ENCODE measurements at regions not wholly inside any gene's neighbourhood (a gene's known extent, or its start where the extent isn't known, plus 50 kb on each side); places are given as distances from the start of the nearest gene placed in this dataset.

DNA sequence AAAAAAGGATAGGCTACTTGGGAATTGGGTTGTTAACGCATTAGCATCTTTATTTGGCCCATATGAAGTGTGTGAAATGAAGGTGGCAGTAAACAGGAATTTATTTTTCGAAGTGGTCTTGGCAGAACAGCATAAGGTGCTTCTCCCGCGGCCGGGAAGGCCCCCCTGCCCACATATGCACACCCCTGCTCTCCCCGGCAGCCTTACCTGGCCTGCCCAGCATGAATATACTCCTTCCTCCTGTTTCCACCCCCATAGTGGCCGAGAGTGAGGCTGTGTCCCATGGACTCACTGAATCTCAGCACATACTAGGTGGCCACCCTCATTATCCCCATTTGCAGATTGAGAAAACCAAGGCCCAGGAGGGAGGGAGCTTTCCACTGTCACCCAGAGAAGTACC is 54.0 kb upstream of the OLFM1 start:
- Mint-ChIP-seq H3K27ac (ENCODE audit: unreplicated experiment) (no peak overlapping the region), H3K4me1 (ENCODE audit: low read depth, unreplicated experiment) (no peaks in the 10 kb centered on the region), H3K4me3 (ENCODE audit: unreplicated experiment) (no peak overlapping the region), H3K9me3 (ENCODE audit: unreplicated experiment) (no peaks in the 10 kb centered on the region), H3K36me3 (ENCODE audit: insufficient read depth, unreplicated experiment) (no peaks in the 10 kb centered on the region), H3K27me3 (ENCODE audit: insufficient read depth, unreplicated experiment) (peaks cover 24% of the 10 kb centered on the region)
- intact Hi-C loops (cut with micrococcal nuclease; ENCODE audit: unreplicated experiment): no loop called here
- BruUV-seq (replicated peaks): no TSS peak
- no peaks in the 10 kb centered on the region for H3K9me3 ChIP-seq
- H3K4me1 ChIP-seq: no peaks in the 10 kb centered on the region
- ChIA-PET POLR2A (no interaction called here), CTCF (no interaction called here)
- no peak for DNase-seq
- no peaks in the 10 kb centered on the region for H3K36me3 ChIP-seq (ENCODE audit: control insufficient read depth, insufficient read depth, low read length)
- H3K27me3 ChIP-seq (replicated peaks; ENCODE audit: control insufficient read depth, insufficient read depth, low read length): no peaks in the 10 kb centered on the region
- TF ChIP-seq, protein P1, sequence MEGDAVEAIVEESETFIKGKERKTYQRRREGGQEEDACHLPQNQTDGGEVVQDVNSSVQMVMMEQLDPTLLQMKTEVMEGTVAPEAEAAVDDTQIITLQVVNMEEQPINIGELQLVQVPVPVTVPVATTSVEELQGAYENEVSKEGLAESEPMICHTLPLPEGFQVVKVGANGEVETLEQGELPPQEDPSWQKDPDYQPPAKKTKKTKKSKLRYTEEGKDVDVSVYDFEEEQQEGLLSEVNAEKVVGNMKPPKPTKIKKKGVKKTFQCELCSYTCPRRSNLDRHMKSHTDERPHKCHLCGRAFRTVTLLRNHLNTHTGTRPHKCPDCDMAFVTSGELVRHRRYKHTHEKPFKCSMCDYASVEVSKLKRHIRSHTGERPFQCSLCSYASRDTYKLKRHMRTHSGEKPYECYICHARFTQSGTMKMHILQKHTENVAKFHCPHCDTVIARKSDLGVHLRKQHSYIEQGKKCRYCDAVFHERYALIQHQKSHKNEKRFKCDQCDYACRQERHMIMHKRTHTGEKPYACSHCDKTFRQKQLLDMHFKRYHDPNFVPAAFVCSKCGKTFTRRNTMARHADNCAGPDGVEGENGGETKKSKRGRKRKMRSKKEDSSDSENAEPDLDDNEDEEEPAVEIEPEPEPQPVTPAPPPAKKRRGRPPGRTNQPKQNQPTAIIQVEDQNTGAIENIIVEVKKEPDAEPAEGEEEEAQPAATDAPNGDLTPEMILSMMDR (IDR thresholded peaks at IDR 0.05; ENCODE audit: insufficient read depth in 1 of 2, low read depth in 1 of 2, low read length in 1 of 2, severe bottlenecking in 1 of 2, unreplicated experiment in 1 of 2): no peak
- no peak overlapping the region for H3K4me3 ChIP-seq (ENCODE audit: low read depth, low read length)

DNA sequence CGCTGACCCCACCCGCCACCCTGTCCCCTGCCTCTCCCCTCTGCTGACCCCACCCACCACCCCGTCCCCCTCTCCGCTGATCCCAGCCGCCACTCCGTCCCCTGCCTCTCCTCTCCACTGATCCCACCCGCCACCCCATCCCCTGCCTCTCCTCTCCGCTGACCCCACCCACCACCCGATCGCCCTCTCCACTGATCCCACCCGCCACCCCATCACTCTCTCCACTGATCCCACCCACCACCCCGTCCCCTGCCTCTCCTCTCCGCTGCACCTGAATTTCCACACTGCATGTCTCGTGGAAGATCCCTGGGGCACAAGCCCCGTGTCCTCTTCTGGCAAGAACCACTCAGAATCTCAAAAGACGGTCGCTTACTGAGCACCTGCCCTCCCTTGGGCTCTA is 53.4 kb upstream of the OLFM1 start:
- Histone ChIP-seq H3K4me1 (no peaks in the 10 kb centered on the region), H3K9me3 (no peaks in the 10 kb centered on the region), H3K36me3 (ENCODE audit: control insufficient read depth, insufficient read depth, low read length) (no peaks in the 10 kb centered on the region), H3K4me3 (ENCODE audit: low read depth, low read length) (no peak overlapping the region), H3K27me3 (replicated peaks; ENCODE audit: control insufficient read depth, insufficient read depth, low read length) (no peaks in the 10 kb centered on the region)
- Mint-ChIP-seq H3K4me3 (ENCODE audit: unreplicated experiment) (no peak overlapping the region), H3K27me3 (ENCODE audit: insufficient read depth, unreplicated experiment) (peaks cover 27% of the 10 kb centered on the region), H3K4me1 (ENCODE audit: low read depth, unreplicated experiment) (no peaks in the 10 kb centered on the region), H3K36me3 (ENCODE audit: insufficient read depth, unreplicated experiment) (no peaks in the 10 kb centered on the region), H3K9me3 (ENCODE audit: unreplicated experiment) (no peaks in the 10 kb centered on the region), H3K27ac (ENCODE audit: unreplicated experiment) (no peak overlapping the region)
- POLR2A ChIA-PET: no interaction called here
- TF ChIP-seq, protein P1 (IDR thresholded peaks at IDR 0.05; ENCODE audit: insufficient read depth in 1 of 2, low read depth in 1 of 2, low read length in 1 of 2, severe bottlenecking in 1 of 2, unreplicated experiment in 1 of 2): no peak
- BruUV-seq (replicated peaks): no TSS peak
- intact Hi-C loops (cut with micrococcal nuclease; ENCODE audit: unreplicated experiment): no loop called here
- CTCF ChIA-PET: no interaction called here
- DNase-seq: peak in 1 of 2 experiments; percentile 19

DNA sequence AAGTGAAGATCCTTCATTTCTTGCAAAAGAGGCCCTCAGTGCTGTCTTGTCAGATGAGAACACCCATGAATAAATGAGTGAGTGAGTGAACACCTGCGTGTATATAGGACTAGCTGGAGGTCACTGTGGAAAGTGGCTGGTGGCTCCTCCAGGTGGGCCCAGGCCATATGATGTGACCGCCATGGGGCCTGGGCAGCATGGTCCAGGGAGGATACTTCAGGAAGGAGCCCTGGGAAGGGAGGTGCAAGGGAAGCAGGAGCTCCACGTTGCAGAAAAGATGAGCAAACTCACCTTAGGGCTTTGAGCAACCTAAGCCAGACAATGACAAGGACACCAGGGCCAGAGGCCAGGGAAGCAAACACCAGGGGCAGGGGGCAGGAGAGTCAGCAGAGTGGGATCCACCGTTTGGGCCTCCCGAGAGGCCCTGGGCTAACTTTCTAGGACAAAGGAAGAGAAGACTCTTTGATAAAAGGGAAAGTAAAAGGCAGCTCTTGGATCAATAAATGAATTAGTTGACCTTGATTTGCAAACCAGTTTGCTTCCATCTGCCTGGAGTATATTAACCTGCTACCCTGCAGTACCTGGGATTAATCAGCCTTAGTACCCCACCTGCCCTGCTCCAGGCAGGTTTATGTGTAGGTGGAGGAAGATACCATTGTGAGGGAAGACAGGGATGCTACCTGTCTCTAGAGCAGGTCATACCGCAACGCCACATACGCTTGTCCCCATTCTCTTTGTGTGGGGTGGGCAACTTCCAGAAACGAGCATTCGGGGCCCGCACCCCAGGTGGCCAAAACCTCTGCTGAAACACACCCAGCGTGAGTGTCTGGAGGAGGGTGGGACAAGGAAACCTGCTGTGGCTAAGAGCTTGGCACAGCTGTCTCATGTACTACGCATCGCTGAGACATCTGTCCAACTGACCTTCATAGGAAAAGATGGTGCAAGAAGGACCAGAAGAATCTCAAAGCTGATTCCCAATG is 51.4 kb upstream of the OLFM1 start:
- intact Hi-C loops (cut with micrococcal nuclease; ENCODE audit: unreplicated experiment): no loop called here
- Mint-ChIP-seq H3K27ac (ENCODE audit: unreplicated experiment) (no peak overlapping the region), H3K4me3 (ENCODE audit: unreplicated experiment) (no peak overlapping the region), H3K4me1 (ENCODE audit: low read depth, unreplicated experiment) (no peaks in the 10 kb centered on the region), H3K36me3 (ENCODE audit: insufficient read depth, unreplicated experiment) (no peaks in the 10 kb centered on the region), H3K27me3 (ENCODE audit: insufficient read depth, unreplicated experiment) (peaks cover 33% of the 10 kb centered on the region), H3K9me3 (ENCODE audit: unreplicated experiment) (no peaks in the 10 kb centered on the region)
- Histone ChIP-seq H3K27me3 (replicated peaks; ENCODE audit: control insufficient read depth, insufficient read depth, low read length) (no peaks in the 10 kb centered on the region), H3K4me3 (ENCODE audit: low read depth, low read length) (no peak overlapping the region), H3K9me3 (no peaks in the 10 kb centered on the region), H3K4me1 (no peaks in the 10 kb centered on the region), H3K36me3 (ENCODE audit: control insufficient read depth, insufficient read depth, low read length) (no peaks in the 10 kb centered on the region)
- no TSS peak for BruUV-seq (replicated peaks)
- ChIA-PET POLR2A (no interaction called here), CTCF (no interaction called here)
- peak in 1 of 2 experiments; percentile 12 for DNase-seq
- TF ChIP-seq, protein P1 (IDR thresholded peaks at IDR 0.05; ENCODE audit: insufficient read depth in 1 of 2, low read depth in 1 of 2, low read length in 1 of 2, severe bottlenecking in 1 of 2, unreplicated experiment in 1 of 2): no peak
